ENCODE measurements at regions not wholly inside any gene's neighbourhood (a gene's known extent, or its start where the extent isn't known, plus 50 kb on each side); places are given as distances from the start of the nearest gene placed in this dataset.

GRCh38 chr4:23441530-23442069 is 448.2 kb downstream of the PPARGC1A start:
- TF ChIP-seq EZH2 (optimal IDR thresholded peaks at IDR 0.05; ENCODE audit: low read depth, low read length) = no peak
- no peak for TF ChIP-seq CTCF (IDR thresholded peaks at IDR 0.05; ENCODE audit: low read length)
